OCI-LY1 (cell line): ENCODE measurements at regions not wholly inside any gene's neighbourhood (a gene's known extent, or its start where the extent isn't known, plus 50 kb on each side); places are given as distances from the start of the nearest gene placed in this dataset.

Experiments
- H2AFZ ChIP-seq: fragments of 200-600 bp; sonication (generic), shearing (Covaris generic); 2 replicates; pipeline ENCODE4 v1.6.0; 2014; ENCODE audit warnings: antibody characterized with exemption, mild to moderate bottlenecking, low read length
- H3F3A ChIP-seq: fragments of 200-600 bp; sonication (generic), shearing (Covaris generic); 2 replicates; pipeline ENCODE4 v1.6.0; 2014; ENCODE audit warnings: mild to moderate bottlenecking, antibody characterized with exemption, low read length, moderate library complexity; ENCODE audit not compliant: insufficient read depth
- H3K27ac ChIP-seq: fragments of 200-600 bp; sonication (generic); 2 replicates; pipeline ENCODE4 v1.5.1; 2014; ENCODE audit warnings: low read length, mixed run types, mild to moderate bottlenecking, low read depth; ENCODE audit not compliant: poor library complexity, severe bottlenecking
- H3K27me3 ChIP-seq: fragments of 200-600 bp; sonication (generic); 2 replicates; pipeline ENCODE4 v1.6.0; 2014; ENCODE audit warnings: antibody characterized with exemption, mild to moderate bottlenecking, low read length, moderate library complexity; ENCODE audit not compliant: insufficient read depth
- H3K36me3 ChIP-seq: fragments of 200-600 bp; sonication (generic); 2 replicates; pipeline ENCODE4 v1.6.1; 2014; ENCODE audit warnings: mild to moderate bottlenecking, antibody characterized with exemption, low read length, moderate library complexity, mixed read lengths; ENCODE audit not compliant: insufficient read depth
- H3K4me1 ChIP-seq: fragments of 200-600 bp; sonication (generic); 2 replicates; pipeline ENCODE4 v1.5.1; 2014; ENCODE audit warnings: mild to moderate bottlenecking, low read length, moderate library complexity; ENCODE audit not compliant: insufficient read depth, severe bottlenecking
- H3K4me2 ChIP-seq: fragments of 200-600 bp; sonication (generic), shearing (Covaris generic); 2 replicates; pipeline ENCODE4 v1.6.1; 2014; ENCODE audit warnings: low read length
- H3K4me3 ChIP-seq: fragments of 200-600 bp; sonication (generic); 2 replicates; pipeline ENCODE4 v1.5.1; 2014; ENCODE audit warnings: low read length, low read depth, mild to moderate bottlenecking, mixed read lengths; ENCODE audit not compliant: poor library complexity, severe bottlenecking
- H3K79me2 ChIP-seq: fragments of 200-600 bp; shearing (Covaris generic); 2 replicates; pipeline ENCODE4 v1.6.1; 2016; ENCODE audit warnings: mixed run types, low read length, mixed read lengths; ENCODE audit not compliant: insufficient read depth
- H3K9ac ChIP-seq: fragments of 200-600 bp; sonication (generic), shearing (Covaris generic); 2 replicates; pipeline ENCODE4 v1.6.1; 2014; ENCODE audit warnings: mild to moderate bottlenecking, low read length, mixed read lengths
- H3K9me2 ChIP-seq: fragments of 200-600 bp; sonication (generic), shearing (Covaris generic); 2 replicates; pipeline ENCODE4 v1.6.1; 2014; ENCODE audit warnings: low read depth, mild to moderate bottlenecking, low read length, mixed read lengths
- H3K9me3 ChIP-seq: fragments of 200-600 bp; shearing (Covaris generic); 2 replicates; pipeline ENCODE4 v1.6.1; 2014; ENCODE audit warnings: low read length, mixed read lengths
- H4K20me1 ChIP-seq: fragments of 200-600 bp; sonication (generic), shearing (Covaris generic); 2 replicates; pipeline ENCODE4 v1.6.0; 2016; ENCODE audit warnings: mild to moderate bottlenecking, low read length; ENCODE audit not compliant: insufficient read depth
- EZH2 ChIP-seq: fragments of 200-600 bp; sonication (generic), shearing (Covaris generic); IDR thresholded peaks from 2 replicates; pipeline ENCODE4 v1.8.0; 2017; ENCODE audit warnings: borderline replicate concordance, mixed run types, mild to moderate bottlenecking, antibody characterized with exemption, low read length, moderate library complexity, mixed read lengths
- TF ChIP-seq, protein P1 (sequence below): fragments of 200-600 bp; sonication (generic), shearing (Covaris generic); IDR thresholded peaks from 2 replicates; pipeline ENCODE4 v1.5.1; 2017; ENCODE audit warnings: mild to moderate bottlenecking, antibody characterized with exemption, low read length, moderate library complexity, mixed read lengths

DNA sequence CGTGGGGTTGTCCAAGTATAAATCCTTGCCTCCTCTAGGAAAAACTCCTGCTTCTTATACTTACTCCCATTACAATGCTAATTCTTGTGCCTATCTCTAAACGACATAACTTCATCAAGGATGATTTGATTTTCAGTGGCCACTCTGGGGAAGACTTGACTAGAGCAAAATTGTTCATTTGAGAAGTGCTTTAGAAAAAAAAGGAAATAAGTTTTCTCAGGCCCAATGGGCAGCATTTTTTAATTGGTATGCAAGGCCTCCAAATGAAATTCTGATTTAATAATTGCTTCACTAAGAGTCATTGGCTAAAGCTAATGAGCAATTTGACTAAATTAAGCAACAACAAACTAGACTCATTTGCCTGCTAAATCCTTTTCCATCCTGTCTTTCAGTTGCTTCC, 496.1 kb downstream of the TSN start:
- H3K9me2 ChIP-seq = no peaks in the 10 kb centered on the region
- H3K4me2 ChIP-seq = no peak overlapping the region
- no peaks in the 10 kb centered on the region for H3K27me3 ChIP-seq
- H3K9ac ChIP-seq = no peak overlapping the region
- no peak overlapping the region for H3K27ac ChIP-seq
- TF ChIP-seq EZH2 = no peak
- TF ChIP-seq, protein P1, sequence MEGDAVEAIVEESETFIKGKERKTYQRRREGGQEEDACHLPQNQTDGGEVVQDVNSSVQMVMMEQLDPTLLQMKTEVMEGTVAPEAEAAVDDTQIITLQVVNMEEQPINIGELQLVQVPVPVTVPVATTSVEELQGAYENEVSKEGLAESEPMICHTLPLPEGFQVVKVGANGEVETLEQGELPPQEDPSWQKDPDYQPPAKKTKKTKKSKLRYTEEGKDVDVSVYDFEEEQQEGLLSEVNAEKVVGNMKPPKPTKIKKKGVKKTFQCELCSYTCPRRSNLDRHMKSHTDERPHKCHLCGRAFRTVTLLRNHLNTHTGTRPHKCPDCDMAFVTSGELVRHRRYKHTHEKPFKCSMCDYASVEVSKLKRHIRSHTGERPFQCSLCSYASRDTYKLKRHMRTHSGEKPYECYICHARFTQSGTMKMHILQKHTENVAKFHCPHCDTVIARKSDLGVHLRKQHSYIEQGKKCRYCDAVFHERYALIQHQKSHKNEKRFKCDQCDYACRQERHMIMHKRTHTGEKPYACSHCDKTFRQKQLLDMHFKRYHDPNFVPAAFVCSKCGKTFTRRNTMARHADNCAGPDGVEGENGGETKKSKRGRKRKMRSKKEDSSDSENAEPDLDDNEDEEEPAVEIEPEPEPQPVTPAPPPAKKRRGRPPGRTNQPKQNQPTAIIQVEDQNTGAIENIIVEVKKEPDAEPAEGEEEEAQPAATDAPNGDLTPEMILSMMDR = no peak
- no peak overlapping the region for H3K4me3 ChIP-seq
- peaks cover 2% of the 10 kb centered on the region; the same call in 1 of the 2 replicates for H3K36me3 ChIP-seq
- H3K4me1 ChIP-seq = no peaks in the 10 kb centered on the region
- no peaks in the 10 kb centered on the region for H3K79me2 ChIP-seq
- H3K9me3 ChIP-seq = no peaks in the 10 kb centered on the region
- H3F3A ChIP-seq = no peaks in the 10 kb centered on the region
- no peaks in the 10 kb centered on the region for H4K20me1 ChIP-seq
- H2AFZ ChIP-seq = no peak overlapping the region

DNA sequence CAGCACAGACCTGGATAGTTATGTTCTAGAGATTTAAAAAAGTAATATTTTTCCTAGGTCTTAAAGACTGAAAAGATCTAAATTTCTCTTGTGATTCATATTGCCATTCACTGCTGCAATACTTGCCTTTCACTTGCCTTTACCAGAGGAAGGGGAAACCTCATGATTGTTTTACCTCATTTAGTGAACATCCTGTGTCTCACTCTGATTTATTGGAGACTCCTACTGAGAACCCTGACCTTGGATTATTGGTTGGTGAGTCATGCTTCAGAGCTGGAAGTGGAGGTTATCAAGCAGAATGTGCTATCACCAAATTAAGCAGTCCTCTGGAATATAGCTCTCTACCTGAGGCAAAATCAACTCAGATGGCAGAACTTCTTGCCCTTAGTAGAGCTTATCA, 500.5 kb downstream of the TSN start:
- Histone ChIP-seq H3K79me2 (no peaks in the 10 kb centered on the region), H3K9ac (no peak overlapping the region), H3K27ac (no peak overlapping the region), H3F3A (no peaks in the 10 kb centered on the region), H4K20me1 (no peaks in the 10 kb centered on the region), H3K4me1 (no peaks in the 10 kb centered on the region), H3K4me3 (no peak overlapping the region), H3K9me3 (no peaks in the 10 kb centered on the region), H3K4me2 (no peak overlapping the region), H3K9me2 (no peaks in the 10 kb centered on the region), H2AFZ (no peak overlapping the region), H3K27me3 (no peaks in the 10 kb centered on the region), H3K36me3 (peaks cover 2% of the 10 kb centered on the region; the same call in 1 of the 2 replicates)
- no peak for TF ChIP-seq EZH2
- TF ChIP-seq, protein P1 = no peak

DNA sequence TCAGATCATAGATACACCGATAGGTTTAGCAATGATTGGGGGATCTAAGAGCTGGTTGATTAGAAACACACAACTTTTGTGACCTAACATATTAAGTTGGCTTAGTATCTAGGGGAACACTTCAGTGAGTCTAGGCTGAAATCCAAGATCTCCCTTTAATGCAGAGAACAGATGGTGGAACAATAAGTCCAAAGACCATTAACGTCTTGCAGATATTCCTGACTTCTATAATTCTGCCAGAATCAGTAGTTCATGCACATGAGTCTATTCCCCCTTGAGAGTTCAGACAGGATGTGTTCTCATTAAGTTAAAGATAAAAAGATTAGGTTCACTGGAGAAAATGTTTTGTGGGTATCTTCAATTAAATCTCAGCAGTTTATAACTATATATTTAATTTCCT, 506.5 kb downstream of the TSN start:
- Histone ChIP-seq H3K4me2 (no peak overlapping the region), H3K27ac (no peak overlapping the region), H3K27me3 (no peaks in the 10 kb centered on the region), H3F3A (no peaks in the 10 kb centered on the region), H3K9me2 (no peaks in the 10 kb centered on the region), H2AFZ (no peak overlapping the region), H3K9me3 (no peaks in the 10 kb centered on the region), H3K36me3 (no peaks in the 10 kb centered on the region), H3K79me2 (no peaks in the 10 kb centered on the region), H4K20me1 (no peaks in the 10 kb centered on the region), H3K4me1 (no peaks in the 10 kb centered on the region), H3K4me3 (no peak overlapping the region), H3K9ac (no peak overlapping the region)
- TF ChIP-seq EZH2 = no peak
- TF ChIP-seq, protein P1 = no peak
